ENCODE measurements at regions not wholly inside any gene's neighbourhood (a gene's known extent, or its start where the extent isn't known, plus 50 kb on each side); places are given as distances from the start of the nearest gene placed in this dataset.
"Not testable (repeated sequence)": the region's sequence is repeated elsewhere in the genome, so short reads cannot be mapped to it uniquely, and the experiment has no call there.

- H3K27ac ChIP-seq; H3K4me3 ChIP-seq; H3K36me3 ChIP-seq; H3K4me1 ChIP-seq; FAIRE-seq; H3K27me3 ChIP-seq; H3K9me3 ChIP-seq; ATAC-seq; intact Hi-C loops (cut with DNase I); DNase-seq: not testable (repeated sequence)
- WGBS, 2 donors, result 69 to 88% methylated on average over 3 to 4 of the region's 4 CpGs
Observed at GRCh38 chr10:50688183-50688582, 51.6 kb upstream of the ASAH2B start.

- intact Hi-C loops (cut with DNase I); FAIRE-seq; H3K27me3 ChIP-seq; H3K9me3 ChIP-seq; H3K27ac ChIP-seq; H3K36me3 ChIP-seq; H3K4me1 ChIP-seq; H3K4me3 ChIP-seq; ATAC-seq: not testable (repeated sequence)
- DNase-seq, result peak in 1 of 6 donors; percentile 50
- 80 to 82% methylated on average over 6 of the region's 6 CpGs for WGBS, 2 donors
Observed at GRCh38 chr10:50684365-50684764, 55.4 kb upstream of the ASAH2B start.

- H3K27me3 ChIP-seq; FAIRE-seq; H3K4me1 ChIP-seq; intact Hi-C loops (cut with DNase I); H3K36me3 ChIP-seq; ATAC-seq; H3K4me3 ChIP-seq; H3K27ac ChIP-seq; H3K9me3 ChIP-seq: not testable (repeated sequence)
- 80 to 94% methylated on average over 8 to 15 of the region's 16 CpGs for WGBS, 2 donors
- peak in 1 of 6 donors; percentile 49 for DNase-seq
Observed at GRCh38 chr10:50683198-50683751, 56.5 kb upstream of the ASAH2B start.

GRCh38 chr10:50680606-50681005, 56.9 kb upstream of the SGMS1 start:
- H3K36me3 ChIP-seq; H3K4me3 ChIP-seq; DNase-seq; H3K9me3 ChIP-seq; FAIRE-seq; H3K27me3 ChIP-seq; ATAC-seq; H3K27ac ChIP-seq; intact Hi-C loops (cut with DNase I); H3K4me1 ChIP-seq: not testable (repeated sequence)
- 78 to 83% methylated on average over 10 of the region's 10 CpGs for WGBS, 2 donors

GRCh38 chr10:50679149-50679548, 55.4 kb upstream of the SGMS1 start:
- intact Hi-C loops (cut with DNase I), result no loop called here
- peak in 1 of 6 donors; percentile 37 for DNase-seq
- no peak overlapping the region for H3K27ac ChIP-seq
- no peak overlapping the region for H3K4me3 ChIP-seq
- WGBS, 2 donors, result 85 to 88% methylated on average over 12 to 13 of the region's 13 CpGs
- H3K27me3 ChIP-seq, result no peaks in the 10 kb centered on the region
- no peaks in the 10 kb centered on the region for H3K9me3 ChIP-seq
- no peak for FAIRE-seq
- ATAC-seq, result no peak
- TF ChIP-seq CTCF (IDR thresholded peaks at IDR 0.05), result no peak
- no peaks in the 10 kb centered on the region for H3K4me1 ChIP-seq
- H3K36me3 ChIP-seq, result no peaks in the 10 kb centered on the region

- H3K27me3 ChIP-seq; ATAC-seq; H3K36me3 ChIP-seq; H3K4me3 ChIP-seq; H3K4me1 ChIP-seq; FAIRE-seq; intact Hi-C loops (cut with DNase I); H3K9me3 ChIP-seq; H3K27ac ChIP-seq; DNase-seq: not testable (repeated sequence)
- 80 to 93% methylated on average over 7 of the region's 8 CpGs for whole genome bisulfite sequencing, 2 donors
Observed at GRCh38 chr10:50675555-50675954, 51.8 kb upstream of the SGMS1 start.

GRCh38 chr10:50674469-50675254, 50.9 kb upstream of the SGMS1 start:
- Histone ChIP-seq H3K4me1 (no peaks in the 10 kb centered on the region), H3K27ac (no peak overlapping the region), H3K27me3 (no peaks in the 10 kb centered on the region), H3K4me3 (no peak overlapping the region), H3K36me3 (no peaks in the 10 kb centered on the region), H3K9me3 (no peaks in the 10 kb centered on the region)
- FAIRE-seq, result no peak
- no peak for TF ChIP-seq CTCF (IDR thresholded peaks at IDR 0.05)
- intact Hi-C loops (cut with DNase I), result no loop called here
- ATAC-seq, result no peak
- WGBS, 2 donors, result 75 to 76% methylated on average over 41 to 42 of the region's 42 CpGs
- DNase-seq, result no peak
